Fibroblast of mammary gland (primary cell): ENCODE measurements at regions not wholly inside any gene's neighbourhood (a gene's known extent, or its start where the extent isn't known, plus 50 kb on each side); places are given as distances from the start of the nearest gene placed in this dataset.
"Not testable (repeated sequence)": the region's sequence is repeated elsewhere in the genome, so short reads cannot be mapped to it uniquely, and the experiment has no call there.

Experiments used
- DNase-seq: peaks from one replicate; pipeline ENCODE4 v3.0.0-alpha.2; 2010; ENCODE audit warnings: low read depth
- H3K4me3 ChIP-seq: 2 replicates; pipeline ENCODE4 v1.5.1; 2011; ENCODE audit warnings: low read depth, mild to moderate bottlenecking, low read length, moderate library complexity; ENCODE audit not compliant: control insufficient read depth
- TF ChIP-seq, protein P1 (sequence below): conservative IDR thresholded peaks from 2 replicates; pipeline ENCODE4 v1.5.1; 2011; ENCODE audit warnings: low read depth, low read length, inconsistent platforms; ENCODE audit not compliant: control insufficient read depth, insufficient read depth

- H3K4me3 ChIP-seq: no peak overlapping the region
- TF ChIP-seq, protein P1, sequence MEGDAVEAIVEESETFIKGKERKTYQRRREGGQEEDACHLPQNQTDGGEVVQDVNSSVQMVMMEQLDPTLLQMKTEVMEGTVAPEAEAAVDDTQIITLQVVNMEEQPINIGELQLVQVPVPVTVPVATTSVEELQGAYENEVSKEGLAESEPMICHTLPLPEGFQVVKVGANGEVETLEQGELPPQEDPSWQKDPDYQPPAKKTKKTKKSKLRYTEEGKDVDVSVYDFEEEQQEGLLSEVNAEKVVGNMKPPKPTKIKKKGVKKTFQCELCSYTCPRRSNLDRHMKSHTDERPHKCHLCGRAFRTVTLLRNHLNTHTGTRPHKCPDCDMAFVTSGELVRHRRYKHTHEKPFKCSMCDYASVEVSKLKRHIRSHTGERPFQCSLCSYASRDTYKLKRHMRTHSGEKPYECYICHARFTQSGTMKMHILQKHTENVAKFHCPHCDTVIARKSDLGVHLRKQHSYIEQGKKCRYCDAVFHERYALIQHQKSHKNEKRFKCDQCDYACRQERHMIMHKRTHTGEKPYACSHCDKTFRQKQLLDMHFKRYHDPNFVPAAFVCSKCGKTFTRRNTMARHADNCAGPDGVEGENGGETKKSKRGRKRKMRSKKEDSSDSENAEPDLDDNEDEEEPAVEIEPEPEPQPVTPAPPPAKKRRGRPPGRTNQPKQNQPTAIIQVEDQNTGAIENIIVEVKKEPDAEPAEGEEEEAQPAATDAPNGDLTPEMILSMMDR: no peak
- no peak for DNase-seq
Measured at GRCh38 chr14:34297786-34298520, 164.1 kb downstream of the SPTSSA start.

DNA sequence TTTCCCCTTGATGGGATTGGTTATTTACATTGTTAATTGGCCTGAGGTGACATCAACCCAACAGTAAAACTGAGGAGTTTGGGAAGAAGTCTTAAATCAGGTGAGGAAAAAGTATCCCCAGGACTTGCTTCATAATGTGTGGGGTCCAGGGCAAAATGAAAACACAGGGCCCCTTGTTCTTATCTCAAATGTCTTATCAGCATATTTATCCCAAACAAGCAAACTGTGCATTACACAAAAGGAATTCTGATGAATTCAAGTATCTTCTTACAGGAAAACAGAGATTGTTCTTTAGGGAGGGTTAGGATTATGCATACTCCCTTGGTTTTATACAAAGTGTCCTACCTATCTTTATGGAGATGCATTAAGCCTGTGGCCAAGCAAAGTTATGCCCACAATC, 178.4 kb downstream of the SPTSSA start:
- no peak overlapping the region for H3K4me3 ChIP-seq
- TF ChIP-seq, protein P1: no peak
- no peak for DNase-seq

GRCh38 chr14:34277191-34277590, 184.8 kb downstream of the SPTSSA start:
- TF ChIP-seq, protein P1: no peak

GRCh38 chr14:34275530-34275929, 186.5 kb downstream of the SPTSSA start:
- TF ChIP-seq, protein P1: no peak
- no peak for DNase-seq

More at GRCh38 chr14:34277191-34277590, 184.8 kb downstream of the SPTSSA start:
- no peak overlapping the region for H3K4me3 ChIP-seq
- DNase-seq: no peak

GRCh38 chr14:34275078-34275477, 187.0 kb downstream of the SPTSSA start:
- DNase-seq: peak; percentile 23
- no peak overlapping the region for H3K4me3 ChIP-seq
- TF ChIP-seq, protein P1: no peak

More at GRCh38 chr14:34275530-34275929, 186.5 kb downstream of the SPTSSA start:
- no peak overlapping the region for H3K4me3 ChIP-seq

DNA sequence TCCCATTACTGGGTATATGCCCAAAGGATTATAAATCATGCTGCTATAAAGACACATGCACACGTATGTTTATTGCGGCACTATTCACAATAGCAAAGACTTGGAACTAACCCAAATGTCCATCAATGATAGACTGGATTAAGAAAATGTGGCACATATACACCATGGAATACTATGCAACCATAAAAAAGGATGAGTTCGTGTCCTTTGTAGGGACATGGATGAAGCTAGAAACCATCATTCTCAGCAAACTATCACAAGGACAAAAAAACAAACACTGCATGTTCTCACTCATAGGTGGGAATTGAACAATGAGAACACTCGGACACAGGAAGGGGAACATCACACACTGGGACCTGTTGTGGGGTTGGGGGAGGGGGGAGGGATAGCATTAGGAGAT, 188.3 kb downstream of the SPTSSA start:
- not testable (repeated sequence) for DNase-seq, H3K4me3 ChIP-seq

GRCh38 chr14:34270361-34270760, 191.7 kb downstream of the SPTSSA start:
- no peak overlapping the region for H3K4me3 ChIP-seq
- TF ChIP-seq, protein P1: no peak
- DNase-seq: no peak
